Type B pancreatic cell (in vitro differentiated cells): ENCODE measurements at regions not wholly inside any gene's neighbourhood (a gene's known extent, or its start where the extent isn't known, plus 50 kb on each side); places are given as distances from the start of the nearest gene placed in this dataset.
"Not testable (repeated sequence)": the region's sequence is repeated elsewhere in the genome, so short reads cannot be mapped to it uniquely, and the experiment has no call there.

ENCODE experiments used
- DNase-seq: peaks from one replicate; pipeline ENCODE4 v3.0.0; 2021; ENCODE audit warnings: mixed read lengths; ENCODE audit not compliant: unreplicated experiment; ENCODE audit errors: extremely low spot score
- H3K27ac Mint-ChIP-seq: 2 replicates; pipeline ENCODE4 v1.8.0; 2021; ENCODE audit warnings: mild to moderate bottlenecking, mixed read lengths
- H3K27me3 Mint-ChIP-seq: 2 replicates; pipeline ENCODE4 v1.8.0; 2021; ENCODE audit warnings: mixed read lengths
- H3K36me3 Mint-ChIP-seq: 2 replicates; pipeline ENCODE4 v1.8.0; 2021; ENCODE audit warnings: mixed read lengths
- H3K4me1 Mint-ChIP-seq: one replicate; pipeline ENCODE4 v1.8.0; 2021; ENCODE audit warnings: mixed read lengths; ENCODE audit not compliant: unreplicated experiment
- H3K4me3 Mint-ChIP-seq: 2 replicates; pipeline ENCODE4 v1.8.0; 2021; ENCODE audit warnings: mild to moderate bottlenecking, mixed read lengths
- H3K9me3 Mint-ChIP-seq: 2 replicates; pipeline ENCODE4 v1.8.0; 2021; ENCODE audit warnings: mixed read lengths
- CTCF ChIP-seq: fragments of 200-600 bp; sonication (generic); conservative IDR thresholded peaks from 2 replicates; pipeline ENCODE4 v1.5.0; 2021; ENCODE audit warnings: antibody characterized with exemption, mild to moderate bottlenecking

DNA sequence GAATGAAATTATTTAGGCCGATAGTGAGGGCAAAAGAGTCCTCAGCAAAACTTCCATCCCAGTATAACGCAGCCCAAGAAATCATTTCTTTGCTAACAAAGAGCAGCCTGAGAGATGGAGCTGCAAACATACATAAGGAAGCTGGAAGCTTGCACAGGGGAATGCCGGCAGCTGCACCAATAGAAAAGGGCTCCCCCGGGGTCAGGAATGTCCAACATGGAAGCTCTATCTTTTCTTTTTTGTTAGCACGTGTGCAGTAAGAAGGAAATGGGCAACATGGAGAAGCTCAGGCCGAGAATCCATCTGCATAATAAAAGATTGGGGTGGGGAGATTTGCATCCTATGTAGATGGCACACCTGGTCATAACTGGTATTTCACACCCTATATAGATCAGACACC is 1363.5 kb upstream of the PCDH20 start:
- TF ChIP-seq CTCF, result no peak
- no peaks in the 10 kb centered on the region for H3K4me1 Mint-ChIP-seq
- no peaks in the 10 kb centered on the region for H3K9me3 Mint-ChIP-seq
- no peak overlapping the region for H3K4me3 Mint-ChIP-seq
- no peak overlapping the region for H3K27ac Mint-ChIP-seq
- no peak for DNase-seq
- no peaks in the 10 kb centered on the region for H3K36me3 Mint-ChIP-seq
- no peaks in the 10 kb centered on the region for H3K27me3 Mint-ChIP-seq

DNA sequence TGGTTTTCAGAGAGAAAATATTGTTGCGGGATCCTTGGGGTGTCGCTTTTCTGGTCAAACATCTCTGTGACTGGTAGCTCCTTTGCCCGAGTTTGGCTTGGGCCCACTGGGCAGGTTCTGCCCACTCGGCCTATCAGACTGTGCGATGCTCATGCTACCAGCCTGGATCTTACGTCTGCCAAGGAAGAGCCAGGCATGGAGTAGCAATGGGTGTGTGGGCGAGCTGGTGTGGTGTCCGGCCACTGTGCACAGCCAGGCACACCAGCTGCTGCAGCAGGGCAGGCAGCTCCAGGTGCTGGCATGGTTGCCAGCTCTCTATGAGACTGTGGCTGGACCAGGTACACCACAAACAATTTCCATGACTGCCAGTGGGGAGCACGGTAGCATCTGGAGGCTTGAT is 1351.8 kb upstream of the PCDH20 start:
- no peak for TF ChIP-seq CTCF
- no peak overlapping the region for H3K27ac Mint-ChIP-seq

GRCh38 chr13:62760724-62761123 is 1345.1 kb upstream of the PCDH20 start:
- Mint-ChIP-seq H3K36me3 (no peaks in the 10 kb centered on the region), H3K9me3 (no peaks in the 10 kb centered on the region), H3K27me3 (no peaks in the 10 kb centered on the region), H3K27ac (no peak overlapping the region), H3K4me3 (no peak overlapping the region), H3K4me1 (no peaks in the 10 kb centered on the region)
- TF ChIP-seq CTCF, result no peak
- no peak for DNase-seq

More for the DNA sequence above, 1351.8 kb upstream of the PCDH20 start:
- Mint-ChIP-seq H3K36me3 (no peaks in the 10 kb centered on the region), H3K4me1 (no peaks in the 10 kb centered on the region), H3K27me3 (no peaks in the 10 kb centered on the region), H3K9me3 (no peaks in the 10 kb centered on the region), H3K4me3 (no peak overlapping the region)
- DNase-seq, result no peak

DNA sequence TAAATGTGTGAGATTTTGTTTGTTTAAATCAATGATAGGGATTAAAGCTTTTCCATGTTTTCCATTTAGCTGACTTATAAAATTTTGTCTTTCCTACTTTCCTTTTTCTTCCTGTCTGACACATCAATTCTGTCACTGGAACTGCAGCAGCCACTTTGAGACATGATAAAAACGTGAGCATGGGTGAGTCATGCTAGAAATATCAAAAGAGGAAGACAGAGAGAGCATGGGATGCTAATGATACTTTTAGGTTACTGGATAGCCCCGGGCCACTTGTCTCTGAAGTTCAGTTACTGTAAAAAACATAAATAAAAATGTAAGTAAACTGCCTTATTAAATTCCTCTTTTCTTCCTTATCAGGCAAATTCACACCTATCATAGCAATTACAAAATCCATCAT is 1332.0 kb upstream of the PCDH20 start:
- Mint-ChIP-seq H3K4me3 (no peak overlapping the region), H3K27ac (no peak overlapping the region), H3K27me3 (no peaks in the 10 kb centered on the region), H3K36me3 (no peaks in the 10 kb centered on the region), H3K4me1 (peaks cover 11% of the 10 kb centered on the region), H3K9me3 (no peaks in the 10 kb centered on the region)
- DNase-seq, result no peak
- TF ChIP-seq CTCF, result no peak

DNA sequence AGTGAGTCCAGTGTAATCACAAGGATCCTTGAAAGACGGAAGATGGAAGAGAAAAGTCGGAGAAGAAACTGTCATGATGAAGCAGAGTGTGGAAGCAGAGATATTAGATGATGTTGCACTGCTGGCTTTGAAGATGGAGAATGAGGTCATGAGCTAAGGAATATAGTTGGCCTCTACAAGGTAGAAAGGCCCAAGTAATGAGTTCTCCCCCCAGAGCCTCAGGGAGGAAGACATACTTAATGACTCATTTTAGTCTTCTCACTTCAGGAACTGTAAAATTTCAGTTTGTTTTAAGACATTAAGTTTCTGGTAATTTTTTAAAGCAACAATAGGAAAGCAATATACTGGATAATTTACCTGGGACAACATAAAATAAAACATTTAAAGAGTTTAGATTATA is 1331.5 kb upstream of the PCDH20 start:
- Mint-ChIP-seq H3K27me3 (no peaks in the 10 kb centered on the region), H3K9me3 (no peaks in the 10 kb centered on the region), H3K4me3 (no peak overlapping the region), H3K4me1 (peaks cover 11% of the 10 kb centered on the region), H3K27ac (no peak overlapping the region), H3K36me3 (no peaks in the 10 kb centered on the region)
- DNase-seq, result no peak
- no peak for TF ChIP-seq CTCF

DNA sequence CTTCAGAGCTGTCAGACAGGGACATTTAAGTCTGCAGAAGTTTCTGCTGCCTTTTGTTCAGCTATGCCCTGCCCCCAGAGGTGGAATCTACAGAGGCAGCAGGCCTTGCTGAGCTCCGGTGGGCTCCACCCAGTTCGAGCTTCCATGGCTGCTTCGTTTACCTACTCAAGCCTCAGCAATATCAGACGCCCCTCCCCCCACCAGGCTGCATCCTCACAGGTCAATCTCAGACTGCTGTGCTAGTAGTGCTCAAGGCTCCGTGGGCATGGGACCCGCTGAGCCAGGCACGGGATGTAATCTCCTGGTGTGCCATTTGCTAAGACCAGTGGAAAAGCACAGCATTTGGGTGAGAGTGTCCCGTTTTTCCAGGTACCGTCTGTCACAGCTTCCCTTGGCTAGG is 1314.1 kb upstream of the PCDH20 start:
- H3K9me3 Mint-ChIP-seq, H3K4me3 Mint-ChIP-seq, H3K27ac Mint-ChIP-seq, DNase-seq, H3K4me1 Mint-ChIP-seq, H3K27me3 Mint-ChIP-seq, H3K36me3 Mint-ChIP-seq: not testable (repeated sequence)
